NCI-H226 (cell line): ENCODE measurements at regions not wholly inside any gene's neighbourhood (a gene's known extent, or its start where the extent isn't known, plus 50 kb on each side); places are given as distances from the start of the nearest gene placed in this dataset.

Experiments
- DNase-seq: peaks from one replicate; pipeline ENCODE4 v3.0.0-alpha.2; 2015

GRCh38 chr18:42649331-42650035 is 466.0 kb downstream of the RIT2 start:
- DNase-seq = no peak

DNA sequence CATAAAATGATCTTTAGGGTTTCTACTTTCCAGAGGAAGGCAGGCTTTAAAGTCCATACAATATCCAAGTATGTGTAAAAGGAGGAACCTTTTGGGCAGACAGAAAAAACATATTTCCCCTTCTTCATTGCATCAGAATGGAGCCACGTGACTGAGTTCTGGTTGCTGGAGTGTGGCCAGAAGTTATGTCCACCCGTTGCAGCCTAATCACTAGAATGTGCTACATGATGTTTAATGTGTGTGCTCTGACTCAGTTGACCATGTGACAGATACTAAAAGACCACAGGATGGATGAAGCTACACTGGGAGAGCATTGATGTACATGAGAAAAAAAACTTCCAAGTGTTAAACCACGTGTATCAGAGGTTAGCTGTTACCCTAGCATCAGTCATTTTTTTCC is 460.9 kb downstream of the RIT2 start:
- DNase-seq = peak; percentile 1

DNA sequence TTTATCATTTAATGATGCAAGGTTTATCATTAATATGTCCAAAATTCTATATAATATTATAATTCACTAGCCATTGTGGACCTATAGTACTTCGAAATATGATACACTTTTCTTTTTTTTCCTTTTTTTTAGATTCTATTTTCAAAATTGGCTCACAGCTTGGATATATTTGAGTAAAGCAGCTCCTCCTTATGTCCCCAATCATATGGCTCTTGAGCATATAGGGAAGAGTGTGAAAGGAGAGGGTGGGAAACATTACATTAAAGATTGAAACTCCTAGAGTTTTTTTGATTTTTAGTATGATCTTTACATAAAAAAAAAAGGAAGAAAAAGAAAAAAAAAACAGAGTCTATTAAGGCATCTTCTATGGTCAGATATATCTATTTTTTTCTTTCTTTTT is 457.9 kb downstream of the RIT2 start:
- DNase-seq = no peak

- DNase-seq = no peak
These were observed 457.3 kb downstream of the RIT2 start for GRCh38 chr18:42658171-42658570.

DNA sequence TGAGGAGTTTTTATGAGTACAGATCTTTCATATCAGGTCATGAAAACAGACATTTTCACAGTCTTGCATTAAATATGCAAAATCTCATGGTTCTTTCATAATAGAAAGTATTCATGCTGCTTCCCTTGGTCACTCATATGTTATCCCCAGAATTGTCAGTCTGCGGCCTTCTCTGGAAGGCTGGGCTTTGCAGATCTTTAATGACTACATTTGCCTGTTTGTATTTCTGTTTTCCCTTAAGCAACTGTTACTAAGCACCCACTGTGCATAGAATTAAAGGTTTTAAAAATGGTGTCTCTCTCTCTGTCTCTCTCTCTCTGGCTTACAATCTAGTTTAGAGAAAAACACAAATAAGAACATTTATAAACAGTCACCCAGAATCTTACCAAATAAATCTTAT is 456.3 kb downstream of the RIT2 start:
- DNase-seq = no peak

GRCh38 chr18:42670860-42671259 is 444.6 kb downstream of the RIT2 start:
- no peak for DNase-seq

GRCh38 chr18:42675810-42676209 is 439.7 kb downstream of the RIT2 start:
- DNase-seq = no peak

DNA sequence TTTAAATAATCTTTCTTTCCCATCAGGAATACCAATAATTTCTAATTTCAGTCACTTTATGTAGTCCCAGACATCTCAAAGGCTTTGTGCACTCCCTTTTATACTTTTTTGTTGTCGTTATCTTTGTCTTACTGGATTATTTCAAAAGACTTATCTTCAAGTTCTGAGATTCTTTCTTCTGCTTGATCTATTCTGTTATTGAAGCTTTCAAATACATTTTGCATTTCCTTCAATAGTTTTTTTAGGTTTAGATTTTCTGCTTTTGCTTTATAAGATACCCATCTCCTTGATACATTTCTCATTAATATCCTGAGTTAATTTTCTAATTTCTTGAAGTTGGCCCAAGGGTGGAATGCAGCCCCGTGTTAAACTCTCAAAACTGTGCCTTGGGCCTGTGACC is 432.4 kb downstream of the RIT2 start:
- DNase-seq = no peak

GRCh38 chr18:42689310-42689709 is 426.2 kb downstream of the RIT2 start:
- no peak for DNase-seq
